ENCODE measurements at regions not wholly inside any gene's neighbourhood (a gene's known extent, or its start where the extent isn't known, plus 50 kb on each side); places are given as distances from the start of the nearest gene placed in this dataset.

- DNase-seq (ENCODE audit: low read depth in 3 of 3, low spot score in 2 of 3) = no peak
Measured at GRCh38 chr1:217097819-217098218, 374.6 kb upstream of the ESRRG start.

GRCh38 chr1:217096200-217096599 is 373.0 kb upstream of the ESRRG start:
- no peak for DNase-seq (ENCODE audit: low read depth in 3 of 3, low spot score in 2 of 3)

GRCh38 chr1:217095050-217095622 is 371.9 kb upstream of the ESRRG start:
- no peak for DNase-seq (ENCODE audit: low read depth in 3 of 3, low spot score in 2 of 3)

- DNase-seq (ENCODE audit: low read depth in 3 of 3, low spot score in 2 of 3) = no peak
Measured at GRCh38 chr1:217091561-217091960, 368.3 kb upstream of the ESRRG start.

GRCh38 chr1:217090060-217090911 is 367.1 kb upstream of the ESRRG start:
- no peak for DNase-seq (ENCODE audit: low read depth in 3 of 3, low spot score in 2 of 3)

GRCh38 chr1:217089361-217090014 is 366.3 kb upstream of the ESRRG start:
- no peak for DNase-seq (ENCODE audit: low read depth in 3 of 3, low spot score in 2 of 3)

- DNase-seq (ENCODE audit: low read depth in 3 of 3, low spot score in 2 of 3) = no peak
Measured at GRCh38 chr1:217088521-217089284, 365.5 kb upstream of the ESRRG start.

GRCh38 chr1:217088011-217088410 is 364.8 kb upstream of the ESRRG start:
- DNase-seq (ENCODE audit: low read depth in 3 of 3, low spot score in 2 of 3) = no peak

- no peak for DNase-seq (ENCODE audit: low read depth in 3 of 3, low spot score in 2 of 3)
Measured at GRCh38 chr1:217079584-217079983, 356.4 kb upstream of the ESRRG start.

- DNase-seq (ENCODE audit: low read depth in 3 of 3, low spot score in 2 of 3) = no peak
Measured at GRCh38 chr1:217078959-217079358, 355.7 kb upstream of the ESRRG start.

- DNase-seq (ENCODE audit: low read depth in 3 of 3, low spot score in 2 of 3) = no peak
Measured at GRCh38 chr1:217078078-217078690, 355.0 kb upstream of the ESRRG start.

GRCh38 chr1:217077426-217077825 is 354.2 kb upstream of the ESRRG start:
- DNase-seq (ENCODE audit: low read depth in 3 of 3, low spot score in 2 of 3) = no peak

- DNase-seq (ENCODE audit: low read depth in 3 of 3, low spot score in 2 of 3) = no peak
Measured at GRCh38 chr1:217076902-217077301, 353.7 kb upstream of the ESRRG start.

- DNase-seq (ENCODE audit: low read depth in 3 of 3, low spot score in 2 of 3) = no peak
Measured at GRCh38 chr1:217072926-217073325, 349.7 kb upstream of the ESRRG start.

GRCh38 chr1:217067642-217068041 is 344.4 kb upstream of the ESRRG start:
- DNase-seq (ENCODE audit: low read depth in 3 of 3, low spot score in 2 of 3) = no peak

- no peak for DNase-seq (ENCODE audit: low read depth in 3 of 3, low spot score in 2 of 3)
Measured at GRCh38 chr1:217066794-217067193, 343.6 kb upstream of the ESRRG start.

- DNase-seq (ENCODE audit: low read depth in 3 of 3, low spot score in 2 of 3) = no peak
Measured at GRCh38 chr1:217063172-217063908, 340.1 kb upstream of the ESRRG start.

- no peak for DNase-seq (ENCODE audit: low read depth in 3 of 3, low spot score in 2 of 3)
Measured at GRCh38 chr1:217062586-217062985, 339.4 kb upstream of the ESRRG start.

GRCh38 chr1:217059401-217059800 is 336.2 kb upstream of the ESRRG start:
- no peak for DNase-seq (ENCODE audit: low read depth in 3 of 3, low spot score in 2 of 3)

- no peak for DNase-seq (ENCODE audit: low read depth in 3 of 3, low spot score in 2 of 3)
Measured at GRCh38 chr1:217053676-217054075, 330.4 kb upstream of the ESRRG start.
